Stomach smooth muscle (tissue), 2 donors: ENCODE measurements at regions not wholly inside any gene's neighbourhood (a gene's known extent, or its start where the extent isn't known, plus 50 kb on each side); places are given as distances from the start of the nearest gene placed in this dataset.
"Not testable (repeated sequence)": the region's sequence is repeated elsewhere in the genome, so short reads cannot be mapped to it uniquely, and the experiment has no call there.

Source experiments
- H3K27ac ChIP-seq: one replicate; pipeline ENCODE4 v1.7.0; 2013; ENCODE audit warnings: mild to moderate bottlenecking, low read length, inconsistent platforms
- H3K27me3 ChIP-seq, 2 donors: one replicate each; pipeline ENCODE4 v1.7.0; 2013; ENCODE audit warnings: low read length in 2 of 2; ENCODE audit not compliant: insufficient read depth in 2 of 2, control insufficient read depth in 1 of 2
- H3K36me3 ChIP-seq, 2 donors: one replicate each; pipeline ENCODE4 v1.7.0; 2013; ENCODE audit warnings: low read length in 2 of 2; ENCODE audit not compliant: control insufficient read depth in 2 of 2, insufficient read depth in 2 of 2
- H3K4me1 ChIP-seq: one replicate; pipeline ENCODE4 v1.7.0; 2013; ENCODE audit warnings: low read length; ENCODE audit not compliant: control insufficient read depth, insufficient read depth
- H3K4me3 ChIP-seq, 2 donors: one replicate each; pipeline ENCODE4 v1.7.0; 2013; ENCODE audit warnings: low read length in 2 of 2
- H3K9ac ChIP-seq, 2 donors: one replicate each; pipeline ENCODE4 v1.7.0; 2013; ENCODE audit warnings: low read length in 2 of 2, mild to moderate bottlenecking in 1 of 2
- H3K9me3 ChIP-seq, 2 donors: one replicate each; pipeline ENCODE4 v1.7.0; 2013; ENCODE audit warnings: low read length in 2 of 2; ENCODE audit not compliant: control insufficient read depth in 2 of 2
- donor health status: healthy.
- donor health status: Pancreatic carcinoma.

DNA sequence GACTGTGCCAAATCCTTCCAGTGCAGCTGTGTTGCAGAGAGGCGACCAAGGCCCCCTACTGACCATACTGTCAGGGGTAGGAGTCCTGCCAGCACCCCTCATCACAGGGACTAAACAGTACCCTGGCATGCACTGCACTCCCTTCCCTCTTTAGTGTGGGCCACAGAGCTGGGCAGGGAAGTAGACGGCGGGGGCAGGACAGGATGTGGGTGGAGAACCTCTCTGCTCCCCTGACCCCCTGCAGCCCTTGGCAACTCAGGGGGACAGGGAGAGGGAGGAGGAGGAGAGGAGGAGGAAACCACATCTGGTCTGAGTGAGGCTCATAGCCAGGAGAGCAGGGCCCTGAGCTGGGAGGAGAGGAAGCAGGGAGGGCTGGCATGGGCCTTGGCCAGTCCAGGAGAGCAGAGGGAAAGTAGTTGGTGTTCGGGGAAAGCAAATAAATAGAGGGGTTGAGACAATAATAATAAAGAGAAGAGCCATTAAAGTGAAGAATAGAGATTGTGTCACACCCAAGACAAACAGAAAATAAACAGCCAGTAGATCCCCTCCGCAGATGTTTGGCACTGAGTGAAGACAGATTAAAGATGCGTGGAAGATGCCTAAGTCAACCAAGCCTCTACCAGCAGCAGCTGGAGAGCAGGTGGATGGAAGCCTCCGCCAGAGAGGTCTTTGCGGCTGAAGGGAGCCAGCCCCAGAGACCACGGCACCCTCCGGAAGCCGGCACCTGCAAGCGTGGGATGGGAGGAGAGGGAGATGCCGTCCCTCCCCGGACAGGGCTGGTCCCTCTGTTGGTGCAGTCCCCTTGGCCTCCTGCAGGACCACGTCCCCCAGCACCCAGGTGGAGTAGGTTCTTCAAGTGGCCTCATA lies 61.5 kb downstream of the RPUSD4 start:
- no peaks in the 10 kb centered on the region for H3K36me3 ChIP-seq
- no peaks in the 10 kb centered on the region for H3K27me3 ChIP-seq
- no peaks in the 10 kb centered on the region for H3K9me3 ChIP-seq
- no peak overlapping the region for H3K27ac ChIP-seq
- peaks cover 10% of the 10 kb centered on the region for H3K4me1 ChIP-seq
- H3K9ac ChIP-seq, result no peak overlapping the region
- no peak overlapping the region for H3K4me3 ChIP-seq

GRCh38 chr11:126148317-126148716 lies 63.1 kb downstream of the RPUSD4 start:
- no peaks in the 10 kb centered on the region for H3K36me3 ChIP-seq
- H3K4me3 ChIP-seq, result no peak overlapping the region
- peaks cover 10% of the 10 kb centered on the region for H3K4me1 ChIP-seq
- no peak overlapping the region for H3K27ac ChIP-seq
- H3K27me3 ChIP-seq, result no peaks in the 10 kb centered on the region
- H3K9me3 ChIP-seq, result no peaks in the 10 kb centered on the region
- H3K9ac ChIP-seq, result no peak overlapping the region

DNA sequence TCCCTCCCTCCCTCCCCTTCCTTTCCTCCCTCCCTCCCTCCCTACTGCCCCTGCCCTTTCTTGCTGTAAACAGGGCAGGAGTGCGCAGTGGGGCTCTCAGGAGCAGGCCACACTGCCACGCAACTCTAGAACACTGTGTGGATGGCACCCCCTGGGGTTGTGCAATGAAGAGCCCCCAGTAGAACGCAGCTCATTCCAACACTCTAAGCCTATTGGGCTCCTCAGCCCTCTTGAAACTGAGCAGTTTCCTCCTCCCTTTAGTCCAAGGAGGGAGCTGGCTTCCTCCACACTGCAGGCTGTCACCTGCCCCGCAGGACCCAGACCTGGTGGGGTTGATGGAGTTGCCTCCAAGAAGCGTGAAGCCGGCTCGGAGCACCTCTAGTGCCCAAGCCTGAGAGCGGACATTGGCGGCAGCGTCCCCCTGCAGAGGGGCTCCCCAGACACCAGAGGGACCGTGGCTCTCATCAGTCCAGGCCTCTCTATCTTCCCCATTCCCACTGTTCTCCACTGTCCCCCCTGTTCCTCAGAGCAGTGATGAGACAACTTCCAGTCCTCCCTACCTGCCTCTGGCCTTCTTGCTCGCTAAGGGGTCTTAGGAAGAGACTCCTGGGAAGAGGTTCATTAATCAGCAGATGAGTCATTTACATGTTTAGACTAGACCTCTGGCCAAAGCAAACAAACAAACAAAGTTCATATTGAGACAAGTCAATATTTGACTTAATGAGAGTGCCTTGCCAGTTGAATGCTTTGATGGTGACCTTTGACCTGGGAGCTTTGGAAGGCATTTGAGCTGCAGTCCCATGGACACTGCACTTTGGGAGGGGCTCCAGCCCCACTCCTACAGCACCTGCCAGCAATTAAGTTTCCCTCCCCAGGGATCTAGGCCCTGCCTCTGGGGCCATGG lies 64.0 kb downstream of the RPUSD4 start:
- Histone ChIP-seq H3K9ac (no peak overlapping the region), H3K4me3 (no peak overlapping the region), H3K4me1 (peaks cover 10% of the 10 kb centered on the region), H3K9me3 (no peaks in the 10 kb centered on the region), H3K27ac (no peak overlapping the region), H3K27me3 (no peaks in the 10 kb centered on the region), H3K36me3 (no peaks in the 10 kb centered on the region)

DNA sequence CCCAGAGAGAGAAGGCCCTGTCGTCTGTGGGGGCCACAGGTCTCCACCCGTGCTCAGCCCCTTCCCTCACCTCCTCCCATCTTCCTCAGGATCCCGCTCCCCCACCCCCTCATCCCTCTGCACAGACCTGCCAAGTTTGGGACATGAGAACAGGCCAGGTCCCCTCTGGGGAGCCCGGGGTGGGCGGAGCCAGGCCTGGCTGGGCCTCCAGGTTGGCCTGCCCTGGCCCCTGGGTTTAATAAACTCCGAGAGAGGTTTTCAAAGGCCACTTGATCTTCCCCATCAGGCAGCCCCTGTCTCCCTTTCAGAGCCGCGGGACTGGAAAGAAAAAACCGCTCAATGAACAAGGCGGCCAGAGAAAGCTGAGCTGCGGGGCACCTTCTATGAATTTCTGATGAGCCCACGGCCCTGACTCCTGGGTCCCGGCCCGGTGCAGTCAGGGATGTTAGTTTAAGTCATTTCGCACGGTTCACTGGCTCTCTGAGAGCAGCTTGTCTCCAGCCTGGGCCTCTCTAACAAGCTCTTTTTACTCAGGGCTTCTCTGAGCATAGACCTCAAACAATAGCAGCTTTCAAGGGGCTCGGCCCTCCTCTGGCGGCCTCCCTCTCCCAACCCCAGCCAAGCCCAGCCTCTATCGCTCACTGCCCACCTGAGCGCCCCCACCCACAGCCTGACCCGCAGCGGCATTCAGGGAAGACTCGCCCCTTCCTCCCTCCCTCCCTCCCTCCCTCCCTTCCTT lies 64.8 kb downstream of the RPUSD4 start:
- no peak overlapping the region for H3K27ac ChIP-seq

DNA sequence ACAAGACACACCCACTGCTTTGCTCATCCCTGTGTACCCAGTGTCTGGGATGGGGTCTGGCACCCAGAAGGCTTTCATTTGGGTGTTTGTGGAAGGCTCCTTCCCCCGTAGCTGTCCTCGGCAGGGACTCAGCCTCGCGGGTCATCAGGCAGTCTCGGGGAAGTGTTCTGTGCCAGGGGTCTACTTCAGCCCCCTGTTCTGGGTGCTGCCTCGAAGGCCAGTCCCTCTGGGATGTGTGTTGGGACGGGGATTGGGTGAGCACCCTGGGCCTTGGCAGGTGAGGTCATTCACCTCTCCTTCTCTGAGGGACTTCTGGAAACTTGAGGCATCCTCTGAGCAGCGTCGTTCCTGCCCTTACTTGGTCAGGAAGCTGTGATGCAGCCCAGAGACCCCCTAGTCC lies 65.5 kb downstream of the RPUSD4 start:
- no peaks in the 10 kb centered on the region for H3K9me3 ChIP-seq
- no peaks in the 10 kb centered on the region for H3K27me3 ChIP-seq
- H3K4me1 ChIP-seq, result peaks cover 20% of the 10 kb centered on the region
- H3K4me3 ChIP-seq, result no peak overlapping the region
- H3K27ac ChIP-seq, result no peak overlapping the region
- H3K9ac ChIP-seq, result no peak overlapping the region
- H3K36me3 ChIP-seq, result no peaks in the 10 kb centered on the region

More for the DNA sequence above, 64.8 kb downstream of the RPUSD4 start:
- Histone ChIP-seq H3K27me3 (no peaks in the 10 kb centered on the region), H3K9ac (no peak overlapping the region), H3K4me3 (no peak overlapping the region), H3K4me1 (peaks cover 13% of the 10 kb centered on the region), H3K9me3 (no peaks in the 10 kb centered on the region), H3K36me3 (no peaks in the 10 kb centered on the region)

DNA sequence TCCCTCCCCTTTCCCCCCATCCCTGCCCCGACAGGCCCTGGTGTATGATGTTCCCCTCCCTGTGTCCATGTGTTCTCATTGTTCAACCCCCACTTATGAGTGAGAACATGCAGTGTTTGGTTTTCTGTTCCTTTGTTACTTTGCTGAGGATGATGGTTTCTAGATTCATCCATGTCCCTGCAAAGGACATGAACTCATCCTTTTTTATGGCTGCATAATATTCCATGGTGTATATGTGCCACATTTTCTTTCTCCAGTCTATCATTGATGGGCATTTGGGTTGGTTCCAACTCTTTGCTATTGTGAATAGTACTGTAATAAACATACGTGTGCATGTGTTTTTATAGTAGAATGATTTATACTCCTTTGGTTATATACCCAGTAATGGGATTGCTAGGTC lies 68.0 kb downstream of the RPUSD4 start:
- H3K4me1 ChIP-seq, result peaks cover 44% of the 10 kb centered on the region

GRCh38 chr11:126140926-126141280 lies 70.5 kb downstream of the RPUSD4 start:
- Histone ChIP-seq H3K4me3 (peak overlapping the region; percentile 63 to 69), H3K27me3 (no peaks in the 10 kb centered on the region), H3K4me1 (peaks cover 60% of the 10 kb centered on the region), H3K9me3 (no peaks in the 10 kb centered on the region), H3K27ac (peak overlapping the region; percentile 87), H3K9ac (peak overlapping the region in 1 of 2 donors; percentile 55), H3K36me3 (no peaks in the 10 kb centered on the region)

More for the DNA sequence above, 68.0 kb downstream of the RPUSD4 start:
- H3K36me3 ChIP-seq, H3K9me3 ChIP-seq, H3K4me3 ChIP-seq, H3K27me3 ChIP-seq, H3K9ac ChIP-seq, H3K27ac ChIP-seq: not testable (repeated sequence)

DNA sequence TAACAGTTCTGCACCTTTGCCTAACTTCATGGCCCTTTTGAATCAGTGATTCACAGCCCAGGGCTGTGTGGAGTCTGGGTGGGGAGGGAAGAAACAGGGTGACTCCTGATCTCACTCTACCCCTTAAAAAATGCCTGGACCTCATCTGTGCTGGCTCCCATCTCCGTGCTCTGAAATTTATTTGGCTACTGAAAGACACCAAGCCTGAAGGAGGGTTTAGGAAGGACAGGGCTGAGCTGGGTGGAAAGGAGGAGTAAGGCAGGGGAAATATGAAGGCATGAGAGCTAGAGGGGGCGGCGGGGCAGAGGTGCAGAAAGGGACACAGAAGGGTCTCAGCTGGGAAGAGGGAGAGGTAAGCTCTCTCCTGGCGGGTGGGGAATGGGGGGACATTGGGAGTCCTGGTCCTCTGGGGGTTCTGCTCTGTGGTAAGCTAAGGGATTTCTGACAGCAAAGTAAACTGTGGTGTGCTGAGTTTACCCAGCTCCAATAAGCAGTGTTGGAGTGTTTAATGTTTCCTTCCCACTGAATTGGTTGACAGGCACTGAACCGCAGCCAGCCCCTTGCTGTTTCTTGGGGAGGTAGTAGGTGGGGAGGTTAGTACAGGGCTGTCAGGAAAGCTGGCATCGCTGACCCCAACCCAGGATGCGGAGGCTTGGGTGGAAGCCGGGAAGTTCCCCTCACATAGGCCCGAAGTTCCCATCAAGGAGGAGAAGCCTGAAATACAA lies 71.1 kb downstream of the RPUSD4 start:
- Histone ChIP-seq H3K9me3 (no peaks in the 10 kb centered on the region), H3K9ac (peak overlapping the region in 1 of 2 donors; percentile 36), H3K4me3 (peak overlapping the region; percentile 63 to 69), H3K27me3 (no peaks in the 10 kb centered on the region), H3K27ac (peak overlapping the region; percentile 87), H3K4me1 (peaks cover 65% of the 10 kb centered on the region), H3K36me3 (no peaks in the 10 kb centered on the region)

GRCh38 chr11:126139111-126140091 lies 72.0 kb downstream of the RPUSD4 start:
- Histone ChIP-seq H3K27me3 (no peaks in the 10 kb centered on the region), H3K9me3 (no peaks in the 10 kb centered on the region), H3K4me1 (peaks cover 71% of the 10 kb centered on the region), H3K27ac (peak overlapping the region; percentile 87), H3K4me3 (peak overlapping the region; percentile 34 to 63), H3K9ac (no peak overlapping the region), H3K36me3 (no peaks in the 10 kb centered on the region)
